ENCODE measurements at regions not wholly inside any gene's neighbourhood (a gene's known extent, or its start where the extent isn't known, plus 50 kb on each side); places are given as distances from the start of the nearest gene placed in this dataset.
"Not testable (repeated sequence)": the region's sequence is repeated elsewhere in the genome, so short reads cannot be mapped to it uniquely, and the experiment has no call there.

DNA sequence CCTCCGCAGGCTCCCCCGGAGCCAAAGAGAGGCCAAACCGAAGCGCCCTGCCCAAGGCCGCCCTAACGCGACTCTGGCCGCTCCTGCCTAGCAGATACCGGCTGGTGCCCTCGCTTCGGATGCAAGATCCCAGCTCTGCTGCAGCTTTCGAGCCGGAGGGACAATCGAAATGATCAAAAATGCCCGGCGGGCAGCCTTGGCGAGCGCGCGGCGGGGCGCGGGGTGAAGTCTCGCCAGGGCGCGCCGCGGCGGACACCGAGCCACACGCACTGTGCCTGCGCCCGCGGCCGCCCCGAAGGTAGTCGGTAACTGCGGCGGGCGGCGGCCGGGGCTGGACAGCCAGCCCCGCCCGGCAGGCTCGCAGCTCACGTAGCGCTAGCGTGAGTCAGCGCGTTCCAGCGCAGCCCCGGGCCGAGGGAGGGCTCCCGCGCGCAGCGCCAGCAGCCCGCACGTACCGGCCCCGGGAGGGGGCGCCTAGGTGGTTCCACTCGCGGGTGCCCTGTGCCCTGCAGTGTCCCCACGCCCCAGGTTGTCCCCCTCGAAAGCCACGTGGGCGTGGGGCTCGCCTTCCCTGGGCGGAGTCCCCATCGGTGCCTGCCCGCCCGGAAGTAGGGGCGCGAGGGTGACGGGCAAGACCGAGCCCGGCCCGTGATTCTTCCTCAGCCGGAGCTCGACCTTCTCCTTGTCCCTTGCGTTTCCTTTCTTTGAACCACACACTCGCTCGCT lies 109.2 kb upstream of the EGLN3 start:
- no peak for DNase-seq

DNA sequence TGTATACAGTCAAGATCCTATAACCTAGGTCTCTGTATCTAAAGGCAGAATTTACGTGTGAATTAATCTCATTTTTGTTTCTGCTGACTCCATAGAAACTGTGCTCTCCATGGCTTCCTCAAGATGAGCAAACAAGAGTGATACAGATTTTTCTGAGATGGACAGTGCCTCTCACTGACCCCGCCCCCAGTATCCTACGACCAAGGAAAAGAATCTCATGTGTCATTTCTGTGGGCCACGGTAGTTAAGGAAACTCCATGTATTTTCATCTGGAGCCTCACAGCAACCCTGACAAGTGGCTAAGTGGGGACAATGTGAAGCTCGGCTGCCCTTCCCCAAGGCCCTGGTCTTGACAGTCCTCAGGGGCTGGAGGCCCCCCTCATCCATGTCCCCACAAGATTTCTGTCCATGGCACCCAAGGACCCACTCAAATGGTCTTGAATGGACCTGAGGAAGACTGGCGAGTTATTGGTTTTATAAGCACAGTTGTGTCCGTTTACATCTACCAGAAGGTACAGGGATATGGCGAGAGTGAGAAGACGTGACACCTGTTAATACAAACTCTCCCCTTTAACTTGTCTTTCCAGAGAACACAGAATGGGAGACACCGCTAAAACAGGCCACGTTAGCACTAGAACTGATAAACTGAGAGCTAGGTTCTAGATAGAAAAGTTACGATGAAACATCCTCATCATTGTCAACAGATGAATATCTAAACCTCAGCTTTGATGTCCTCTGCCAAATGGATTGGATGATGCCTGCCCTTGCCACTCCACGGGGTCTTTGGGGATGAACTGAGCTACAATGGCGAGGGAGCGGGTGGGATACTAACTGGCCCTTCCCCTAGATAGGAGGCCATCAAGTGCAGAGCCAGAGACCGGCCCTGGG lies 108.4 kb upstream of the EGLN3 start:
- no peak for DNase-seq

DNA sequence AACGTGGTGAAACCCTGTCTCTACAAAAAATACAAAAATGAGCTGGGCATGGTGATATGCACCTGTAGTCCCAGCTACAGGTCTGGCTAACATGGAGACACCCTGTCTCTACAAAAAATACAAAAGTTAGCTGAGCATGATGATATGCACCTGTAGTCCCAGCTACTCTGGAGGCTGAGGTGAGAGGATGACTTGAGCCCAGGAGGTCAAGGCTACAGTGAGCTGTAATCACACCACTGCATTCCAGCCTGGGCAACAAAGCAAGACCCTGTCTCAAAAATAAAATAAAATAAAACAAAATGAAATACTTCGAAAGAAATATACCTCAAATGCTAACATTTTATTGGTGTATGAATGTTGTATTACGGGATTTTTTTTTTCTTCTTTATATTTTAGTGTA lies 107.6 kb upstream of the EGLN3 start:
- DNase-seq, result no peak

DNA sequence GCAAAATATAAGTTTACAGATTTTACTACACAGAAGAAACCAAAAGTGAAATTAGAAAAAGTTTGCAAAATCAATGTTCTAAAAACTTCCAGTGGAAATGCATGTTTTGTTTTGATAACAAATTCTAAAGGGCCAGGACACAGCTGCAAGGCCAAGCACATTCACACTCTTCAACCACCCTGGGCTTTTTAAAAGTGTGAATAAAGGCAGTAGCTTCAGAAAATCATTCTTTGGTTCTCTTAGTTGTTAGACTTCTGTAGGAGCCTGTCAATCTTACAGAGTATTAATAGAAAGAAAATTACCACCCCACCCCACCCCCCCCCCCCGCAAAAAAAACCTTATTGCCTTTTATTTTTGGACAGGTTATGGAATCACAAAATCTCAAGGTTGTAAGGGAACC lies 105.2 kb upstream of the EGLN3 start:
- DNase-seq, result no peak

DNA sequence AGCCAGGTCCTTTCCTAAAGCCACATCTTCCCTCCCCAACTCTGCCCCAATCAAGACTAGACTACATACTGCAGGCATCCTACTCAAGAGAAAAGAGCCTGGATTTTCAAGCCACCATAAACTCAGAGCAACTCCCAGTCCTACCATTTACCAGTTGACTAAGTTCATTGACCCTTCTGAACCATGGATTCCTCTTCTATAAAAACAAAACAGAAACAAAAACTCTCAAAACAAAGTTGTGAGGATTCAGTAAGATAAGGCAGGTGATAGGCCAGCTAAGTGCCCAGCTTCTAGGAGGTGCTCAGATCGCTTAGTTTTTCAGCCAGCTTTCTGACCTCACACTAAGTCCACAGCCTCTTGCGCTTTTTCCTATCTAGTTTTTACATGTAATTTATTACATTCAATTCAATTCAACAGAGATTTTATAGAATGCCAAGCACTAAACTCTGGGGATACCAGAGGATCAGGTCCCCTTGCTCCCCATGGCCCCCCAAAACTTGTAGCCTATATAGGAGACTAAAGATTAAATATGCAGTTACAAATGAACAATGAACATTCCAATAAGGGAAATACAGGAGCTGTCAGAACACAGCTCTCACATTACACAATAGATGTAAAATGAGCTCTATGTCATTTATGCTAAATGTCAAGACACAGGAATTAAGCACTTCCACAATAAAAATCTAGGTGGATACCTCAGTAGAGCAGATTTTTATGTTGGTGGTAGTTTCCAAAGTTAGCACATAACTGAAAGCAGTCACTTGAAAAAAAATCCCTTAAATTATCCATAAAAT lies 104.5 kb upstream of the EGLN3 start:
- DNase-seq, result no peak

DNA sequence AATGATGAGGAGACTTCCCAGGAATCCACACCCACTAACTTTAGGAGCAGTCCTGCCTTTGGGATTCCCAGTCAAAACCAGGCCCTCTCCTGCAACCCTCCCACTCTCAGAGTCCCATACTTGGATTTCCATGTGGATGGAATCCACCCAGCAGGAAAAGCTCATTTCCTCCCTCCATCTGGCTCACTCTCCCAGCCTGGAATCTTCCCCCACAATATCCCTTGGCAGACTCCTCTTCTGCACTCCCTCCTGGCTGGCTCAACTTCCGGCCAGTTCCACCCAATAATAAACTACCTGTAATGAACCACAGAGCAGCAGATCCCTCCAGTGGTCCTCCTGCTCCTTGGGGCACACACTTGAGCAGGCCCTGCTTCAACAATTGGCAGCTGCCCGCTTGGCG lies 102.8 kb upstream of the EGLN3 start:
- DNase-seq, result no peak

DNA sequence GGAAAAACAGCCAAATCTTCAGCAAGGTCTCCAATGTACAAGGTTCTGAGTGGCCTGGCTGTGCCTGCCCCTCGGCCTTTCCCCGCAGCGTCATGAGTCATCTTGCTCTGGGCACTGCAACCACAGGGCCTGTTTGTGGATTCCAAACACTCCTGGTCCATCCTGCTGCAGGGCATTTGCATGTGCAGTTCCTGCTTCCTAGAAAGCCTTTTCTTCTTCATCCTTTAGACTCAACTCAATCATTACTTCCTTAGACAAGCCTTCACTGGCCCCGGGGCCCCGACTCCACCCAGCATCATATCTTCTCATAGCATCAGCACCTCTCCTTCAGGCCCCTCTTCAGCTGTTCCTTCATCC lies 101.8 kb upstream of the EGLN3 start:
- DNase-seq, result no peak

DNA sequence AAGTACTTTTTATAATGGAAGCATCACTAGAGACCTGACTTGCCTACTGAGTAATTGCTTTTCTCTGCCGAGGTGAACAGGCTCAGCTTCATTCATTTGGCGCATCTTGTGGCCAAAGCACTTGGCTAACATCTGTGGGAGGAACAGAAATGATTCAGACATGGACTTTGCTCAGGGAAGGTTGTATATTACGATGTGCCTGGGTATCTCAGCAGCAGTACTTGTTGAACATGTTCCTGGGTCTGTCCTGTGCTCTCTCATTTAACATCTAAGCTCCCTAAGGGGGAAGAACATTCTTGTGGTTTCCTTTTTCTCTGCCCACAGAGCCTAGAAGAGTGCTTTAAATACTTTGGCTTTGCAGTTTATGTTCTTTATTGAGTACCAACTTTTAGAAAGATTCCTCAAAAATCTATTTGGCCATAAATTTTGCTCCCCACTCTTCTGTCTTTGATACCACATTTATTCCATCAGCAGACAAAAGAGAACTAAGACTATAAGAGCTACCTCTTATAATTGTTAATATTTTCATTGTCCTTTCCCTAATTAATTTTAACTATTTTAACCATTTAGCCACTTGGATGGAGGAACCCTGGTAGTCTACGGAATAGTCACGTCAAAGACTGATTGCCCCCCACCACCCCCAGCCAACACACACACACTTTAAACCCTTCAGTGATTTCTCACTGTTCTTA lies 101.2 kb upstream of the EGLN3 start:
- no peak for DNase-seq

DNA sequence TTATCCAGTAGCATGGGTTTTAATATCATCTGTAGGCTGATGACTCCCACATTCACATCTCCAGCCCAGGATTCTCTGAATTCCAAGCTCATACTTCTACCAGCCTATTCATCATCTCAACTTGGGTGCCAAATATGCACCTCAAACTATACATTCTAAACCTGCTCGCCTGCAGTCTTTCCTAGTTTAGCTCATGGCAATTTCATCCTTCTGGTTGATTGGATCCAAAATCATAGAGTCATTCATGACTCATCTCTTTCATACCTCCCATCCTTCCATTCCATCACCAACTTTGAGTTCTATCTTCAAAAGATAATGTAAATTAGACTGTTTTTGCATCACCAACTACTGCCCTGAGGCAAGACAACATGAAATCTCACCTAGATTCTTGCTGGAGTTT lies 99.7 kb upstream of the EGLN3 start:
- DNase-seq, result no peak

DNA sequence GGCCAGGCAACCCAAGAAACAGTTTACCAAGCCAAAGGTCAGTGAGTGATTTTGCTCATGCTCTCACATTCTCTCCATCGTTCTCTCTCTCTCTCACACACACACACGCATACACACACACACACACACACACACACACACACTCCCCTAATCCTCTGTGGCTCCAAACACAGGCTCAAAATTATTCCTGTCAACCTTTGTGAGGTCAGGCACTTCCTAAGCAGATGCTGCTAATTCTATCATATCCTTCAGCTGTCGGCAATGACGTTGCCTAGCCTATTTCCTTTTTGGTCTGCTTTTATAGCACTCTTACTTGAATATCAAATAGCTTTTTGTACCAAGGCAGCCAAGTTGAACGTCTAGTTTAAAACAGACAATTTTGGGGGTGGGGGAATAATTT lies 98.9 kb upstream of the EGLN3 start:
- DNase-seq, result no peak

DNA sequence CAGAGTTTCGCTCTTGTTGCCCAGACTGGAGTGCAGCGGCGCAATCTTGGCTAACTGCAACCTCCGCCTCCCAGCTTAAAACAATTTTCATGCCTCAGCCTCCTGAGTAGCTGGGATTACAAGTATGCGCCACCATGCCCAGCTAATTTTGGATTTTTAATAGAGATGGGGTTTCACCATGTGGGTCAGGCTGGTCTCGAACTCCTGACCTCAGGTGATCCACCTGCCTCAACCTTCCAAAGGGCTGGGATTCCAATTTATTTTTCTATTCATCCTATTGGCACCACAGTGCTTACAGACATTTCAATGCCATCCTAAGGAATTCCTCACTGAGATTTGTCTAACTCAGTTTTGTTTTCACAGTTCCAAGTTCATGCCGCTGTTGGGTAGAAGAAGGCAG lies 98.3 kb upstream of the EGLN3 start:
- DNase-seq, result not testable (repeated sequence)

DNA sequence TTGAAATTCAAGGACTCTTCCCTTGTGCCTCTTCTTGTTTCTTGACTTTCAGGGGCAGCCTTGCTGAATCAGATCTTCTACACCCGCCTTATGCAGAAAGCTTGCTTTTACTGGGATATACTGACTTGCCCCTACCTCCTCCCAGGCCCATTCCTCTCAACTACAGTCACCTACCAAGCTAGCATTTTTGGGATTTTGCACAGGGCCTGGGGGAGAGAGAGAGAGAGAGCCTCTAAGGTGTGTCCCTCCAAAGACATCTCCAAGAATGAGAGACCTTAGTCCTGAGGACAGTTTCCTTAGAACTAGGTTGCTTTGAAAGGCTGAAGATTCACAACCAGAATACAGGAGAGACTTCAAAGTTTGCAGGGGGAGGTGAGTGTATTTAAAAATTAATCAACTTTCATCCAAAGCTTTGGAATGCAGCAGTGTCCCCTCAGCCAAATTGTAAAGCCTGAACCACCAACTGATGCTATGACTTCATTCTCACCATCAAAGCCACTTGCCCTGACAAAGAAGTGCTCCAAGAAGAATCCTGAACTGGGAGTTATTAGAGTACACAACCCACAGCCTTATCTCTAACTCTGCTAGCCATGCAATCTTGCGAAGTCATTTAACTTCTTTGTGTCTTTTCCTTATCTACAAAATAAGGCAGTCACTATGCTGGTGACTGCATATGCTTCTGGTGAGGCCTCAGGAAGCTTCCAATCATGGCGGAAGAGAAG lies 96.1 kb upstream of the EGLN3 start:
- no peak for DNase-seq

DNA sequence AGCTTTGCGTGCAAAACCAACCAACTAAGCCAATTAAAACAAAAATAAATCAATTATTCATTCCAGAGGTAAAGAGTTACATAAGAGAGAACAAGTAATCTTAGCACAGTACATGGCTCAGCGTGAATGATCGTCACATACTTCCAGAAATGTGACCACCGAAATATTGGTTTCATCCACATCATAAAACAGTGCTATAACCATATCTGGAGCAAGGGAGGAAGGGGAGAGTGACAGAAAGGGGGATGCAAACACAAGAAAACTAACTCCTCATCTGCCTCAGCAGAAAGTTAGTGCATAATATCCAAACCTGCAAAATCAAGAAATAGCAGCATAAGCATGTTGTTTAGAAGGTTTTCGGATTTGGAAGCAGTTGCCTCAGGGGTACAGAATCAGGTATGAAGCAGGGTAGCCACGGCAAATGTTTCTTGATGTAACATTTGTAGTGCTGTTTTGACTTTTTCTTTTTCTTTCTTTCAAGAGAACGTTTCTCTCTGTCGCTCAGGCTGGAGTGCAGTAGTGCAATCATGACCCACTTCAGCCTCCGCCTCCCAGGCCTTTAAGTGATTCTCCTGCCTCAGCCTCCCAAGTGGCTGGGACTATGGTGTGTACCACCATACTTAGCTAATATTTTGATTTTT lies 93.9 kb upstream of the EGLN3 start:
- no peak for DNase-seq

DNA sequence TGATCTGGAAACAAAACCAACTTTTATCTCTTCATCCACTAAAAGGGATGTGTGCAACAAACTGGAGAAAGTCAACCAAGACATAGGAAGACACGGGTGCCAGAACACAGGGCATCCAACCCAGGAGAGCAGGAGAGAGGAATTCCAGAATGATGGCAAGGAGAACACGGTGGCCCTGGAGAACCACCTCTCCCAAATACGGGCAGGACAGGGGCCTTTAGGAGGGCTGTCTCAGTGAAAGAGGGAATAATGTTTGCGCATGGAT lies 93.4 kb upstream of the EGLN3 start:
- DNase-seq, result no peak

DNA sequence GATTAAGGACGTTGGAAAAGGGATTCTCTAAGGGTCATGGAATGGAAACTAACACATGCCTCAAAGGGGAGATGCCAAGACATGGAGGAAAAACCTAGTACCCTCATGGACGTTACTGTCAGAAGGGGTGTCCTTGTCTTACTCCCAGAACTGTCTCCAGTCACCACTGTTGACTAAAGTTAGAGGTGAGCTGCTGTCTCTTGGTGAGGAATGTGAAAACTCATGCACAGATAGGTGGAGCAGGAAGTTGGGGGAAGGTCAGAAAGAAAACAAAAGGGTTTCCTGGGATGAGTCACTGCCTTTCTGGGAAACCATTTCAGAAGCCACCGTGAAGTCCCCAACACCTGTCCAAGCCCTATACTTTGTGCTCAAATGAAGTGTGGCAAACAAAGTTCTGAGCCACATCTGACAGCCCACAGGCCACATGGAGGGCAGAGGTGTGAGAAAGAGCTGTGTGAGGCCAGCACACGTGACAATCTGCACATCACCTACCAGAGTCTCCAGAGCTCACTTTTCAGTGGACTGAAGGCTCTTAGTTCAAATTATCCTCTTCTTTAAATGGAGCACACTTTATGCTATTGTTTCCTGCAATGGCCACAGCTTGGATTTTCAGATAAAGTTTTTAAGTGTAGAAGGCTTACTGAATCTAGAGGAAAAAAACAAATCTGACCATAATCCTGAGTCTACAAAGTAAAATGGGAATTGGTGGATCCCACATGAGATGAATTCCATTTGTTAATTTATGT lies 92.9 kb upstream of the EGLN3 start:
- no peak for DNase-seq

DNA sequence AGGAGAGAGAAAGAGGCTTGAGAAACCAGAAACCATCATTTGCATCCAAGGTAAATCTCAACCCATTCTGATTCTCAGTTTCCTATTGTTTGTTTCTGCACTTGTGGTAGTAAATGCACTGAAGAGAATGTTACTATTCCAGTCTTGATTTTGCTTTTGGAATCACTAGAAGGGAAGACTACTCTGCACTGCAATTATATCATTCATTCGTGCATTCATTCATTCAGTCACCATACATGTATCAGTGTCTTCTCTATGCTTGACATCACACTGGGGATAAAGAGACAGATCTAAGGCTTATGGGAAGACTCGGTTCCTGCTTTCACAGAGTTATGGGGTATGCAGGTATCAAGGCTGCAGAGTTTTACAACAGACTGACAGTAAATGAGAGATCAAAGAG lies 90.3 kb upstream of the EGLN3 start:
- DNase-seq, result no peak

DNA sequence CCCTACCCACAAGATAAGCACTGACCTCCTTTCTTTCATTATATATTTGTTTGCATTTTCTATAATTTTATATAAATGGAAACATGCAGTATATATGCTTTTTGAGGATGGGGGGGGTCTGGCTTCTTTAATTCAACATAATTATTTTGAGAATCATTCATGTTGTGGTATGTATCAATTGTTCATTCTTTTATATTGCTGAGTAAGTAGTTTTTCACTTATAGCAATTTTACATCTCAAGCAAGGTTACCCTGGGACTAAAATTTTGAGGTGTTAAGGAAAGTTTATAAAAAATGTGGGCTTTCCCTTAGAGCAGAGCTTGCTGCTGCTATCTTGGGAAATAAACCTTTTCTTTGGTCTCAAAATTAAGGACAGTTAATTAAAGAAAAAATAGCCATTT lies 89.9 kb upstream of the EGLN3 start:
- no peak for DNase-seq

DNA sequence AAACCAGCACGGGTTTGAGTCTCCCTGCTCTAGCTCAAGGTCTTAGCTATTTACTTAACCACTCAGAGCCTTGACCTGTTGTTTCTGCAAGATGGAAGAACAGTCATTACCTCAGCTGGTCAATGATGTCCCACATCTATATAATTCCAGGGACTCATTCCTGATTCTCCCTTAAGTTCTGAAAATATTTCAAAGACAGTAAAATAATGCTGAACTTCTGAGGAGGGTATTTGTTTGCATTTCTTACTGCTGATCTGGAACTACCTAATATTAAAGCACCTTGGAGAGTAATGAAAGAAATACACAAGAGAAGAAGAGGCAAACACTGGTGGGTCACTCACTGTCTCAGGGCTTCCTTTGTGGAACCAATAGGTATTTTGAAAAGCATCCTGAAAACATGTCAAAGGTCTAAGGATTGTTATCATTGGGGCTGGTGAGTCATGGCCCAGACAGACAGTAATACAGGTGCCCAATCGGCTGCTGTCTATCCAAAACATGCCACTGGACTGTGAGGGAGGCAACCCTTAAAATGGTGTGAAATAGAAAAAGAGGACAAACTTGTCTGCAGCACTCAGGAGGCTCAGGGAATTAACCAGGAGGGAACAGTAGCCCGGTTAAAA lies 88.7 kb upstream of the EGLN3 start:
- DNase-seq, result no peak

DNA sequence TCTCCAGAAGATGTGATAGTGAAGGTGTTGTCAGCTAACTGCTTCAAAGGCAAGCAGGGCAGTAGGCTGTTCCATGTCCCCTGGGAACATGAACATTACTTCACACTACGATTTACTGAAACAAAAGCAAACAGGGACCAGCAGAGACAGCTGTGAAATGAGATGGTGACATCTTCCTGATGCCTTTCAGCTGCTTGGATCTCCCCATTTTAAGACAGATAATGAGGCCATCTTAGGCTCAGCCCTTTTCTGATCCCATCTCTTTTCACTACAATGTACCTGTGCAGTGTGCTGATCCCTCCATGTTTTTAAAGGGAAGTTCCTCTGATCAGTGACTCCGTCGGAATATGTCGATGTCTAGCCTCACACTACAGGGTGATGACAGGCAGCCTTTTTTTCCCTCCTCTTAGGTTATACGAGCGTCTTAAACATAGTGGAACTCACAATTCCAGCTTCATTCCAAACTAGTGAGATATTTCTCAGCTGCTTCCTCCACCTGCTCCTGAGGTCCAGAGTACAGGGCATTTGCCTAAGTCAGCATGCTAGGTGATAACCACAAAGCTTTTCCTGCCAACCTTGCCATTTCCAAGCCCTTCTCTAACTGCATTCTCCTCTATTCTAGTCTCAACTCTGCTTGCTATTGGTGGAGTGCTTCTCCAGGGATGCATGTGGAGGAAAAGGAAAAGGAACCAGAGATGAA lies 87.6 kb upstream of the EGLN3 start:
- no peak for DNase-seq

DNA sequence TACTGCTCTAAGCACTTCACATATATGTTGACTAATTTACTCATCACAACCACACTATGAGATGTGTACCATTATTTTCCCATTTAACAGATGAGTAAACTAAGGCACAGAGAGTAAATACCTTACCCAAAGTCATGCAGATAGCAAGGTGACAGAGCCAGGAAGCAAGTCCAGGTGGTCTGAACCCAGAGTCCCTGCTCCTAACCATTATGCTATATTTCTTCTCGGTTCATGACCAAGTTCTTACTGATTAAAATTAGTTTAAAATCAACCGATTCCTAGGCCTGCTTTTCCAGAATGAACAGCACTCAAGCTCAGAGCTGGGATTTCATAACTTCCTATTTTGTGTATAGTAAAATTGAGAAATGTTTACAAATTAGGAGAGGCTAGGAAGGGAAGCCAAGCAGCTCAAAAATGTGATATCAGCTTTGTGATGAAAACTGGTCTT lies 85.5 kb upstream of the EGLN3 start:
- no peak for DNase-seq
